GM12873 (cell line): ENCODE measurements at regions not wholly inside any gene's neighbourhood (a gene's known extent, or its start where the extent isn't known, plus 50 kb on each side); places are given as distances from the start of the nearest gene placed in this dataset.

Source experiments
- TF ChIP-seq, protein P1 (sequence below): IDR thresholded peaks from 2 replicates; pipeline ENCODE4 v1.5.1; 2012; ENCODE audit warnings: low read depth, mild to moderate bottlenecking, moderate library complexity, low read length, control low read depth; ENCODE audit not compliant: insufficient read depth; ENCODE audit errors: missing control alignments

DNA sequence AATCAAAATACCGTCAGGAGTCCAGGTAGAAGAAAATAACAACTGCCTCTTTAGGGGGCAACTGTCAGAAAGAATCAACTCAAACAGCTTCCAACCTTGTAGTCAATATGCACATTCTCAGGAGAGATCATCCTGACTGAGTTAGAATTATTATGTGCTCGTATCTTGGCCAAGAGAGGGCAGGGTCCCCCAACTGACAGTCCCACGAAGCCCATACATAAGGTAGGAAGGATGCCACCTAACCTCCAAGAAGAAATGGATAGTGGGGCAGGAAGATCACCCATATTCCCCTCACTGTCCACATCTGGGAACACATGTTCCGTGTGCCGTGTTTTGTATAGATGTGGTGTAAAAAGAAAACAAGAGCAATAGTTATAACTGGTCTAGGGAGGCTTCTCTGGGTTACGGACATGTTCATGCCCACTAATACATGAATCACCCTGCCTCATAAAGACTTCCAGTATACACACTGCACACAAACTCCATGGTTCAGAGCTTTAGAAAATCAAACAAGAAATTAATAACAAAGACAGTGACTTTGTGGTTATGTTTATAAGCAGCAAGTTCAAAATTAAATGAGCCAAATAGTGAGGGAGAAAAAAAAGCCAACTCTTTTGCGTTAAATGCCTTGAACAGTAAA lies 295.6 kb downstream of the FGFR2 start:
- TF ChIP-seq, protein P1, sequence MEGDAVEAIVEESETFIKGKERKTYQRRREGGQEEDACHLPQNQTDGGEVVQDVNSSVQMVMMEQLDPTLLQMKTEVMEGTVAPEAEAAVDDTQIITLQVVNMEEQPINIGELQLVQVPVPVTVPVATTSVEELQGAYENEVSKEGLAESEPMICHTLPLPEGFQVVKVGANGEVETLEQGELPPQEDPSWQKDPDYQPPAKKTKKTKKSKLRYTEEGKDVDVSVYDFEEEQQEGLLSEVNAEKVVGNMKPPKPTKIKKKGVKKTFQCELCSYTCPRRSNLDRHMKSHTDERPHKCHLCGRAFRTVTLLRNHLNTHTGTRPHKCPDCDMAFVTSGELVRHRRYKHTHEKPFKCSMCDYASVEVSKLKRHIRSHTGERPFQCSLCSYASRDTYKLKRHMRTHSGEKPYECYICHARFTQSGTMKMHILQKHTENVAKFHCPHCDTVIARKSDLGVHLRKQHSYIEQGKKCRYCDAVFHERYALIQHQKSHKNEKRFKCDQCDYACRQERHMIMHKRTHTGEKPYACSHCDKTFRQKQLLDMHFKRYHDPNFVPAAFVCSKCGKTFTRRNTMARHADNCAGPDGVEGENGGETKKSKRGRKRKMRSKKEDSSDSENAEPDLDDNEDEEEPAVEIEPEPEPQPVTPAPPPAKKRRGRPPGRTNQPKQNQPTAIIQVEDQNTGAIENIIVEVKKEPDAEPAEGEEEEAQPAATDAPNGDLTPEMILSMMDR, result no peak

DNA sequence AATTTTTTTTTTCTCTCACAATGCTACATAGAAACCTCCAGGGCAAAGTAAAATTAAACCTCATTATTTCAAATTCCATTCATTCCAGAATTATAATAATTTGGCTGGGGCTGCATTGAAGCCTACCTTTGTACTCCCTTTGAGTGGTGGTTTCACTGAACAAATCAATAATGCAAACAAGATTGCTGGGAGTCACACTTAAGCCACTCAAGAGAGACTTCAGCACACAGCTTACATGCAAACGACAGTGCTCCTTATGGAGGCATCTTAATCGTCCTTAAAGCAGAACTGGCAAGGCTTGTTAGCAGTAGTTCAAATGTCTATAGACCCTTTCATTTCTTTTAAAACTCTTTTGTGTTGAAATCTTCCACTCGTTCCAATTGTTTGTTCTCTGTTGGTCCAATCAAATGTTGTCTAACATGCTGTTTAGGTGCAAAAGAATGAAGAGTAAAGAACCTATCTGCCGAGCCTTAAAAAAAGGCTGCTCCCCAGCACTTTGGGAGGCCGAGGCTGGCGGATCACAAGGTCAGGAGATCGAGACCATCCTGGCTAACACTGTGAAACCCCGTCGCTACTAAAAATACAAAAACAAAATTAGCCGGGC lies 294.9 kb downstream of the FGFR2 start:
- TF ChIP-seq, protein P1, result no peak

DNA sequence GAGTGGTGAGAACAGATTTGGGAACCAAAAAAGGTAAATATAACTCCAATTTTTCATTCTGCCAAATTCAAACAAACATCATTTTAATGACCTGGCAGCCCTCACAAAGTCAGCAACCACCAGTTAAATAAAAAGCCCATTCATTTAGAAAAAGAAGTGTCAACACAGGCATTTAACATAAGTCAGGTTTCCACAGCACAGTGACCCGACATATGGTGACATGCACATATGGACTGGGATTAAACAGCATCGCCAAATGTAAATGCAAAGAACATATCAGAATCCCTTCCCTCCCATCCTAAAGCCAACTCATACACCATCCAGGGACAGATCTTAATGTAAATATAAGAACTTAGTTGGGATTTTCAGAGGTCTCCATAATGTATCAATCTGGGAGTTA lies 293.2 kb downstream of the FGFR2 start:
- TF ChIP-seq, protein P1, result no peak

DNA sequence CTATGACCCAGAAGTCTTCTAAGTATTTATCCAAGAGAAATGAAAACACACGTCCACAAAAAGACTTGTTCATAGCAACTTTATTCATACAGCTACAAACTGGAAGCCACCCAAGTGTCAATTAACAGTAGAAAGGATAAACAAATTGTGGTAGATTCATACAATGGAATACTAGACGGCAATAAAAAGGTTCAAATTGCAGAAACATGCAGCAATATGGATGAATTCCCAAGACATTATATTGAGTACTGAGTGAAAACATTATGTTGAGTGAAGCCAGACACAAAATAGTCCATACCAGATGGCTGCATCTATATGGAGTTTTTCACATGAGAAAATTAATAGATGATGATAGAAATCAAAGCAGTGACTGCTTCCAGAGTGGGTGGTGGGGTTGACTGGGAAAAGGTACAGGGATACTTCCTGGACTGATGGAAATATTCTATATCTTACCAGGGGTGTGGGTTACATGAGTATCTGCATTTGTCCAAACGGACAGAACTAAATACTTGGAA lies 292.0 kb downstream of the FGFR2 start:
- TF ChIP-seq, protein P1, result no peak

DNA sequence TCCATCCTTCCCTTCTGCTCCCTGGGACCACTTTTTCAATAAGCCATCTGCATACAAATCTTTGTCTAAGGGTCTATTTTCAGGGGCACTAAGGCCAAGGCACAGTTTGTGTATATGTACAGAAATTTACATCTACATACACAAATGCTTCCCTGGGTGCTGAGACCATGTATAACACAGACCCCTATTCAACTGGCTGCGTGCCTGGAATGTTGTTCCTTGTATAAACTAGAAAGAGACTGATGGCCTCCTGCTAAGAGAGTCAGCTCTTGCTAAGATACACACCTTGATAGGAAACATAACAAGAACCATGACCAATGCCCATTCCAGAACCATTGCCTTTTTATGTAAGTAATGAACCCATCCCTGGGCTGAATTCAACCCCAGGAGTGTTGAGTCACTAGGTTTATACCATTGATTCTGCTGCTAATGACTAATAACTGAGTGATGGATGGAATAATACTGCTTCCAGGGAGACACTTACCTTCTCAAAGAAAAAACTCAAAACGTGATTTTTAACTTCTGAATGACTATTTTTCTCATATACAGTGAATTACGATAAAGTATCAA lies 290.7 kb downstream of the FGFR2 start:
- TF ChIP-seq, protein P1, result no peak

DNA sequence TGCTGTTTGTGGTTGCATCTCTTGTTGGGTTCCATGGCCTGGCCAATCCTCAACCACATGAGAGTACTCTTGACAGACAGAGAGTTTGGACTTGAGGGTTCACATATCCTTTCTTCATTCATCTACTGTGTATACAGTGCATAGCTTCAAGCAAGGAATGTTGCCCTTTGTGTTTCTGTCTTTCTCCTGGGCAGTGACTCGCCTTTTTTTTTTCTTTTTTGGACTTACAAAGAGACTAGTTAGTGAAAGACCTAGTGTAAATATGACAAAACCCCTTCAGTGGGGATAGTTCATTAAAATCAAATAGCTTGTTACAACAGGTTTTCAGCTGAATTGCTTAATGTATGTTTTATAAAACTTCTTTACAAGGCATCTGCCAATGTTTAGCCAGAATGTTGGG lies 290.2 kb downstream of the FGFR2 start:
- TF ChIP-seq, protein P1, result no peak

DNA sequence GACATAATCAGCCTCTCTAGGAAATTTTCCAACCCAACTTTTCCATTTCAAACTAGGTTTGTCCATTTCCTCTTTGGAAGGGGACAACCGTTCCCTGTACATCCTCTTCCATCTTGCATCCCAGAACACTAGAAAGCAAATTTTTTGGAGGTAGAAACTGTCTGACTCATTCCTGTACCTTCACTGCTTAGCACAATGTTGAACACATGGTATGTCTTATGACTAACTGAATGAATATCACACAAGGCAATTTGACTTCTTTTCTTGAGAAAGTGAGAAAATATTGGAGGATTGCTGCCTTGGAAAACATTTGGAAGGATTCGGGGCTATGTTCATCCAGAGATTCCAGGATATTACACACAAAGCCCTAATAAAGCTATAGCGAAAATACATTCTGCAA lies 289.1 kb downstream of the FGFR2 start:
- TF ChIP-seq, protein P1, result no peak
